WTC11 (cell line): ENCODE measurements at regions not wholly inside any gene's neighbourhood (a gene's known extent, or its start where the extent isn't known, plus 50 kb on each side); places are given as distances from the start of the nearest gene placed in this dataset.

Source experiments
- ATAC-seq: fragments of 200-7000 bp; cut with Tn5 transposase; 2 replicates; pipeline ENCODE4 v1.10.0; 2021; ENCODE audit warnings: mild to moderate bottlenecking, moderate library complexity
- CTCF ChIA-PET: fragments of 300-600 bp; sonication (Branson Sonifier 250); formaldehyde crosslinking; loops from one replicate; lab custom pipeline; 2021; ENCODE audit warnings: antibody characterized with exemption; lab: Charles Lee
- POLR2A ChIA-PET: fragments of 350-600 bp; sonication (Branson Sonifier 250); formaldehyde crosslinking; loops from one replicate; lab custom pipeline; 2021; ENCODE audit warnings: antibody characterized with exemption; lab: Charles Lee
- DNase-seq: peaks from one replicate; pipeline ENCODE4 v3.0.0; 2021; ENCODE audit warnings: low spot score
- H3K27ac Mint-ChIP-seq: 2 replicates; pipeline ENCODE4 v1.8.0; 2021; ENCODE audit warnings: mixed read lengths
- H3K27me3 Mint-ChIP-seq: 2 replicates; pipeline ENCODE4 v1.8.0; 2021; ENCODE audit warnings: low read depth, mild to moderate bottlenecking, moderate library complexity, mixed read lengths
- H3K36me3 Mint-ChIP-seq: 2 replicates; pipeline ENCODE4 v1.8.0; 2021; ENCODE audit warnings: mixed read lengths
- H3K4me1 Mint-ChIP-seq: 2 replicates; pipeline ENCODE4 v1.8.0; 2022; ENCODE audit warnings: mixed read lengths
- H3K4me3 Mint-ChIP-seq: 2 replicates; pipeline ENCODE4 v1.8.0; 2021; ENCODE audit warnings: mild to moderate bottlenecking, moderate library complexity, mixed read lengths
- H3K9me3 Mint-ChIP-seq: 2 replicates; pipeline ENCODE4 v1.8.0; 2021; ENCODE audit warnings: mixed read lengths
- CDX4 ChIP-seq: fragments of 250-450 bp; sonication (Bioruptor Pico); IDR thresholded peaks from 2 replicates; pipeline ENCODE4 v1.9.0; 2021; ENCODE audit warnings: moderate library complexity, mild to moderate bottlenecking, inconsistent platforms, borderline replicate concordance
- EMX1 ChIP-seq: fragments of 250-450 bp; sonication (Bioruptor Pico); IDR thresholded peaks from 2 replicates; pipeline ENCODE4 v1.8.0; 2021; ENCODE audit warnings: mild to moderate bottlenecking
- FOXK1 ChIP-seq: sonication (generic); formaldehyde crosslinking; IDR thresholded peaks from 2 replicates; pipeline ENCODE4 v1.8.0; 2022; ENCODE audit warnings: mild to moderate bottlenecking, moderate library complexity, missing genetic modification reagents
- FOXP1 ChIP-seq: sonication (generic); formaldehyde crosslinking; IDR thresholded peaks from 2 replicates; pipeline ENCODE4 v1.8.0; 2022; ENCODE audit warnings: missing genetic modification reagents, mild to moderate bottlenecking, moderate library complexity, borderline replicate concordance
- KAT7 ChIP-seq: sonication (generic); formaldehyde crosslinking; IDR thresholded peaks from 2 replicates; pipeline ENCODE4 v1.8.1; 2023; ENCODE audit warnings: missing genetic modification reagents, mild to moderate bottlenecking, borderline replicate concordance
- MLX ChIP-seq: sonication (generic); formaldehyde crosslinking; IDR thresholded peaks from 2 replicates; pipeline ENCODE4 v1.8.1; 2023; ENCODE audit warnings: mild to moderate bottlenecking, missing genetic modification reagents, moderate library complexity
- MXD4 ChIP-seq: fragments of 250-450 bp; sonication (Bioruptor Pico); IDR thresholded peaks from 2 replicates; pipeline ENCODE4 v1.8.0; 2021; ENCODE audit warnings: mild to moderate bottlenecking, moderate library complexity, borderline replicate concordance
- MYBL2 ChIP-seq: sonication (generic); formaldehyde crosslinking; IDR thresholded peaks from 2 replicates; pipeline ENCODE4 v1.8.1; 2023; ENCODE audit warnings: mild to moderate bottlenecking, moderate library complexity, missing genetic modification reagents
- NFYB ChIP-seq: sonication (generic); formaldehyde crosslinking; conservative IDR thresholded peaks from 2 replicates; pipeline ENCODE4 v1.8.0; 2022; ENCODE audit warnings: low read depth, missing genetic modification reagents
- PRDM15 ChIP-seq: sonication (generic); formaldehyde crosslinking; IDR thresholded peaks from 2 replicates; pipeline ENCODE4 v1.8.0; 2022; ENCODE audit warnings: missing genetic modification reagents
- PREB ChIP-seq: sonication (generic); formaldehyde crosslinking; IDR thresholded peaks from 2 replicates; pipeline ENCODE4 v1.8.1; 2022; ENCODE audit warnings: mild to moderate bottlenecking, missing genetic modification reagents, moderate library complexity, borderline replicate concordance
- RORB ChIP-seq: fragments of 250-450 bp; sonication (Bioruptor Pico); IDR thresholded peaks from 2 replicates; pipeline ENCODE4 v1.9.0; 2021; ENCODE audit warnings: mild to moderate bottlenecking
- SMAD3 ChIP-seq: sonication (generic); formaldehyde crosslinking; IDR thresholded peaks from 2 replicates; pipeline ENCODE4 v1.8.0; 2022; ENCODE audit warnings: missing genetic modification reagents, mild to moderate bottlenecking, borderline replicate concordance
- USF2 ChIP-seq: sonication (generic); formaldehyde crosslinking; IDR thresholded peaks from 2 replicates; pipeline ENCODE4 v1.8.1; 2023; ENCODE audit warnings: mild to moderate bottlenecking, missing genetic modification reagents, moderate library complexity
- ZBTB21 ChIP-seq: sonication (generic); formaldehyde crosslinking; IDR thresholded peaks from 2 replicates; pipeline ENCODE4 v1.8.1; 2023; ENCODE audit warnings: mild to moderate bottlenecking, missing genetic modification reagents, borderline replicate concordance
- ZNF121 ChIP-seq: sonication (generic); formaldehyde crosslinking; IDR thresholded peaks from 2 replicates; pipeline ENCODE4 v1.8.0; 2023; ENCODE audit warnings: missing genetic modification reagents
- ZNF317 ChIP-seq: sonication (generic); formaldehyde crosslinking; IDR thresholded peaks from 2 replicates; pipeline ENCODE4 v1.8.1; 2023; ENCODE audit warnings: low read depth, mild to moderate bottlenecking, moderate library complexity, missing genetic modification reagents, borderline replicate concordance
- ZNF396 ChIP-seq: fragments of 250-450 bp; sonication (Bioruptor Pico); IDR thresholded peaks from 2 replicates; pipeline ENCODE4 v1.8.0; 2021; ENCODE audit warnings: mild to moderate bottlenecking, moderate library complexity, borderline replicate concordance
- ZNF416 ChIP-seq: fragments of 250-450 bp; sonication (Bioruptor Pico); IDR thresholded peaks from 2 replicates; pipeline ENCODE4 v1.9.0; 2021; ENCODE audit warnings: mild to moderate bottlenecking, inconsistent platforms
- ZNF423 ChIP-seq: fragments of 250-450 bp; sonication (Bioruptor Pico); IDR thresholded peaks from 2 replicates; pipeline ENCODE4 v2.1.2; 2022; ENCODE audit warnings: mild to moderate bottlenecking, moderate library complexity
- ZNF671 ChIP-seq: fragments of 250-450 bp; sonication (Bioruptor Pico); IDR thresholded peaks from 2 replicates; pipeline ENCODE4 v1.8.0; 2021; ENCODE audit warnings: mild to moderate bottlenecking
- TF ChIP-seq, protein P1 (sequence below): sonication (generic); formaldehyde crosslinking; IDR thresholded peaks from 2 replicates; pipeline ENCODE4 v1.8.1; 2022; ENCODE audit warnings: low read depth, mild to moderate bottlenecking, moderate library complexity, missing genetic modification reagents, borderline replicate concordance
- TF ChIP-seq, protein P2 (sequence below): fragments of 200-600 bp; IDR thresholded peaks from 2 replicates; pipeline ENCODE4 v1.8.0; 2022; ENCODE audit warnings: antibody characterized with exemption
- TF ChIP-seq, protein P3 (sequence below): sonication (generic); formaldehyde crosslinking; IDR thresholded peaks from 2 replicates; pipeline ENCODE4 v1.8.0; 2022; ENCODE audit warnings: mild to moderate bottlenecking, missing genetic modification reagents
- TF ChIP-seq, protein P4 (sequence below): sonication (generic); formaldehyde crosslinking; IDR thresholded peaks from 2 replicates; pipeline ENCODE4 v1.8.0; 2022; ENCODE audit warnings: mild to moderate bottlenecking, missing genetic modification reagents

DNA sequence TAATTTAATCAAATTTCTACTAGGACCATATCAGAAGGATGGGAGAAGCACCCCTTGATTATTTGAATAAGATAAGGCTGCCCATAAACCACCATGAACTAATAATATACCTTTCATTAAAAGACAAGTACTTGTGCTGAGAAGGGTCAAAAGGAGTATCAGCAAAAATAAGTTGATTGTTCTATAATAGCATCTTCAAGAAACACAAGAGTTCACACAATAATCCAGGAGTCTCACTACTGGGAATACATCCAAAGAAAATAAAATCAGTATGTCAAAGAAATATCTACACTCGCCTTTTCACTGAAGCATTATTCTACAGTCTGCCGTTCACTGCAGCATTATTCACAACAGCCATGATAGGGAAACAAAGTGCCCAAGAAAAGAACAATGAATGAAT, 1310.1 kb upstream of the PCDH9 start (continued):
- TF ChIP-seq PRDM15 (CRISPR knock-in tag) (no peak), ZNF416 (CRISPR knock-in tag) (no peak), MXD4 (no peak), EMX1 (CRISPR knock-in tag) (no peak), USF2 (CRISPR knock-in tag) (no peak)
- TF ChIP-seq, protein P1, sequence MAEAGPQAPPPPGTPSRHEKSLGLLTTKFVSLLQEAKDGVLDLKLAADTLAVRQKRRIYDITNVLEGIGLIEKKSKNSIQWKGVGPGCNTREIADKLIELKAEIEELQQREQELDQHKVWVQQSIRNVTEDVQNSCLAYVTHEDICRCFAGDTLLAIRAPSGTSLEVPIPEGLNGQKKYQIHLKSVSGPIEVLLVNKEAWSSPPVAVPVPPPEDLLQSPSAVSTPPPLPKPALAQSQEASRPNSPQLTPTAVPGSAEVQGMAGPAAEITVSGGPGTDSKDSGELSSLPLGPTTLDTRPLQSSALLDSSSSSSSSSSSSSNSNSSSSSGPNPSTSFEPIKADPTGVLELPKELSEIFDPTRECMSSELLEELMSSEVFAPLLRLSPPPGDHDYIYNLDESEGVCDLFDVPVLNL (CRISPR knock-in tag), result no peak

DNA sequence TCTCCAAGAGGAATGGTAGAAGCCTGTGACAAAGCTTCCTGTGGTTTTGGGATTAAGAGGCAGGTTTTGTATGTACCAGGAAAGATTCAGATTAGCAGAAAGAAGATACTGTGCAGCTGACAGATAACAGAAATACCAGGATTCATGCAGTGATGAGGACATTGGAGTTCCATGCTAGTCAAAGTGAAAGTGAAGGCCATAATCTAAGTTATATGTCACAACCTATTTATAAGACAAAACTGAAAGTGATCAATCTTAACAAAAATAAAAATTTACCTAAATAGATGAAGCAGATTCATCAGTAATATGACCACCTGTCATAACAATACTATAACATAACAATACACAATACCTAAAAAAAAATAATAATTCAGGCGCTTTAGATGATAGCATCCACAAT, 1305.2 kb upstream of the PCDH9 start:
- Mint-ChIP-seq H3K9me3 (no peaks in the 10 kb centered on the region), H3K4me3 (no peak overlapping the region), H3K27me3 (no peaks in the 10 kb centered on the region), H3K36me3 (no peaks in the 10 kb centered on the region), H3K27ac (no peak overlapping the region), H3K4me1 (0 out of 2 replicates have a peak, but pooled peaks cover 2% of the 10 kb centered on the region)
- ChIA-PET POLR2A (no interaction called here), CTCF (no interaction called here)
- ATAC-seq, result no peak
- no peak for DNase-seq
- TF ChIP-seq KAT7 (no peak), FOXP1 (CRISPR knock-in tag) (no peak), ZNF396 (CRISPR knock-in tag) (no peak), ZNF423 (no peak), RORB (no peak), ZNF317 (CRISPR knock-in tag) (no peak), ZNF416 (CRISPR knock-in tag) (no peak), NFYB (no peak), MYBL2 (CRISPR knock-in tag) (no peak), PREB (CRISPR knock-in tag) (no peak), ZNF121 (no peak), CDX4 (no peak), ZNF671 (CRISPR knock-in tag) (no peak), SMAD3 (no peak), MLX (CRISPR knock-in tag) (no peak), FOXK1 (CRISPR knock-in tag) (no peak), ZBTB21 (CRISPR knock-in tag) (no peak)
- TF ChIP-seq, protein P2, sequence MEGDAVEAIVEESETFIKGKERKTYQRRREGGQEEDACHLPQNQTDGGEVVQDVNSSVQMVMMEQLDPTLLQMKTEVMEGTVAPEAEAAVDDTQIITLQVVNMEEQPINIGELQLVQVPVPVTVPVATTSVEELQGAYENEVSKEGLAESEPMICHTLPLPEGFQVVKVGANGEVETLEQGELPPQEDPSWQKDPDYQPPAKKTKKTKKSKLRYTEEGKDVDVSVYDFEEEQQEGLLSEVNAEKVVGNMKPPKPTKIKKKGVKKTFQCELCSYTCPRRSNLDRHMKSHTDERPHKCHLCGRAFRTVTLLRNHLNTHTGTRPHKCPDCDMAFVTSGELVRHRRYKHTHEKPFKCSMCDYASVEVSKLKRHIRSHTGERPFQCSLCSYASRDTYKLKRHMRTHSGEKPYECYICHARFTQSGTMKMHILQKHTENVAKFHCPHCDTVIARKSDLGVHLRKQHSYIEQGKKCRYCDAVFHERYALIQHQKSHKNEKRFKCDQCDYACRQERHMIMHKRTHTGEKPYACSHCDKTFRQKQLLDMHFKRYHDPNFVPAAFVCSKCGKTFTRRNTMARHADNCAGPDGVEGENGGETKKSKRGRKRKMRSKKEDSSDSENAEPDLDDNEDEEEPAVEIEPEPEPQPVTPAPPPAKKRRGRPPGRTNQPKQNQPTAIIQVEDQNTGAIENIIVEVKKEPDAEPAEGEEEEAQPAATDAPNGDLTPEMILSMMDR, result no peak
- TF ChIP-seq, protein P3, sequence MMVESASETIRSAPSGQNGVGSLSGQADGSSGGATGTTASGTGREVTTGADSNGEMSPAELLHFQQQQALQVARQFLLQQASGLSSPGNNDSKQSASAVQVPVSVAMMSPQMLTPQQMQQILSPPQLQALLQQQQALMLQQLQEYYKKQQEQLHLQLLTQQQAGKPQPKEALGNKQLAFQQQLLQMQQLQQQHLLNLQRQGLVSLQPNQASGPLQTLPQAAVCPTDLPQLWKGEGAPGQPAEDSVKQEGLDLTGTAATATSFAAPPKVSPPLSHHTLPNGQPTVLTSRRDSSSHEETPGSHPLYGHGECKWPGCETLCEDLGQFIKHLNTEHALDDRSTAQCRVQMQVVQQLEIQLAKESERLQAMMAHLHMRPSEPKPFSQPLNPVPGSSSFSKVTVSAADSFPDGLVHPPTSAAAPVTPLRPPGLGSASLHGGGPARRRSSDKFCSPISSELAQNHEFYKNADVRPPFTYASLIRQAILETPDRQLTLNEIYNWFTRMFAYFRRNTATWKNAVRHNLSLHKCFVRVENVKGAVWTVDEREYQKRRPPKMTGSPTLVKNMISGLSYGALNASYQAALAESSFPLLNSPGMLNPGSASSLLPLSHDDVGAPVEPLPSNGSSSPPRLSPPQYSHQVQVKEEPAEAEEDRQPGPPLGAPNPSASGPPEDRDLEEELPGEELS (CRISPR knock-in tag), result no peak
- TF ChIP-seq, protein P4, sequence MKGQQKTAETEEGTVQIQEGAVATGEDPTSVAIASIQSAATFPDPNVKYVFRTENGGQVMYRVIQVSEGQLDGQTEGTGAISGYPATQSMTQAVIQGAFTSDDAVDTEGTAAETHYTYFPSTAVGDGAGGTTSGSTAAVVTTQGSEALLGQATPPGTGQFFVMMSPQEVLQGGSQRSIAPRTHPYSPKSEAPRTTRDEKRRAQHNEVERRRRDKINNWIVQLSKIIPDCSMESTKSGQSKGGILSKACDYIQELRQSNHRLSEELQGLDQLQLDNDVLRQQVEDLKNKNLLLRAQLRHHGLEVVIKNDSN (CRISPR knock-in tag), result no peak
